Right lobe of liver (tissue), 6 donors: ENCODE measurements at regions not wholly inside any gene's neighbourhood (a gene's known extent, or its start where the extent isn't known, plus 50 kb on each side); places are given as distances from the start of the nearest gene placed in this dataset.

ENCODE experiments used
- ATAC-seq, 4 donors: fragments of 200-7000 bp; cut with Tn5 transposase; one replicate each; pipeline ENCODE4 v1.9.1; 2020; ENCODE audit warnings: mild to moderate bottlenecking in 4 of 4, moderate library complexity in 4 of 4
- DNase-seq, 3 donors: peaks; one replicate each; pipeline ENCODE4 v3.0.0-alpha.2; 2020
- H3K27ac ChIP-seq, 3 donors: fragments of 200-600 bp; one replicate each; pipeline ENCODE4 v1.8.0; 2022
- H3K27me3 ChIP-seq, 2 donors: fragments of 200-600 bp; one replicate each; pipeline ENCODE4 v1.8.0; 2022
- H3K36me3 ChIP-seq, 4 donors: fragments of 200-600 bp; sonication (generic) in 1 of 4; one replicate each; pipeline versions ENCODE4 v1.5.1 to v1.8.0; 2017 to 2022; ENCODE audit warnings: control low read depth in 1 of 4
- H3K4me1 ChIP-seq, 4 donors: fragments of 200-600 bp; sonication (generic) in 1 of 4; one replicate each; pipeline versions ENCODE4 v1.5.1 to v1.8.0; 2017 to 2022; ENCODE audit warnings: control low read depth in 1 of 4
- H3K4me3 ChIP-seq, 3 donors: fragments of 200-600 bp; one replicate each; pipeline ENCODE4 v1.8.0; 2022
- H3K9me3 ChIP-seq, 4 donors: fragments of 200-600 bp; sonication (generic) in 1 of 4; one replicate each; pipeline versions ENCODE4 v1.5.1 to v1.8.0; 2017 to 2022; ENCODE audit warnings: control low read depth in 1 of 4
- POLR2A ChIP-seq: fragments of 450-650 bp; IDR thresholded peaks from one replicate; pipeline ENCODE4 v1.6.1; 2017; ENCODE audit warnings: antibody characterized with exemption, mild to moderate bottlenecking
- WGBS: methylation state at CpG from one replicate; pipeline ENCODE4 v1.1.6; 2018; ENCODE audit warnings: low coverage, low lambda C conversion rate; ENCODE audit not compliant: insufficient coverage; ENCODE audit errors: missing lambda C conversion rate; 5-methylcytosine and 5-hydroxymethylcytosine counted together
- intact Hi-C, 2 donors: fragments of 100-400 bp; cut with DNase I; formaldehyde crosslinking; loops; one replicate each; pipeline versions ENCODE4 v1.11.2 to v1.14.1; 2022
- TF ChIP-seq, protein P1 (sequence below), 4 donors: fragments of 200-600 bp in 3 of 4; fragments of 450-650 bp in 1 of 4; IDR thresholded peaks; one replicate each; pipeline versions ENCODE4 v1.5.1 to v1.8.0; 2016 to 2022; ENCODE audit warnings: antibody characterized with exemption in 4 of 4, mild to moderate bottlenecking in 2 of 4
- donor health status: DM: no; HTN: yes; CAD: no.
- donor health status: DM: no; HTN: no; CAD: no.
- donor health status: DM: no; HTN: no; CAD: no.
- donor health status: DM: no; HTN: yes; CAD: no.
- donor health status: DM: no; HTN: yes; CAD: no.

GRCh38 chr9:99576876-99577275 lies 244.8 kb upstream of the NR4A3 start:
- Histone ChIP-seq H3K27ac (no peak overlapping the region), H3K36me3 (no peaks in the 10 kb centered on the region), H3K9me3 (no peaks in the 10 kb centered on the region), H3K4me1 (no peaks in the 10 kb centered on the region), H3K27me3 (no peaks in the 10 kb centered on the region), H3K4me3 (no peak overlapping the region)
- WGBS: 64% methylated on average over 3 of the region's 3 CpGs
- no peak for TF ChIP-seq POLR2A
- TF ChIP-seq, protein P1, sequence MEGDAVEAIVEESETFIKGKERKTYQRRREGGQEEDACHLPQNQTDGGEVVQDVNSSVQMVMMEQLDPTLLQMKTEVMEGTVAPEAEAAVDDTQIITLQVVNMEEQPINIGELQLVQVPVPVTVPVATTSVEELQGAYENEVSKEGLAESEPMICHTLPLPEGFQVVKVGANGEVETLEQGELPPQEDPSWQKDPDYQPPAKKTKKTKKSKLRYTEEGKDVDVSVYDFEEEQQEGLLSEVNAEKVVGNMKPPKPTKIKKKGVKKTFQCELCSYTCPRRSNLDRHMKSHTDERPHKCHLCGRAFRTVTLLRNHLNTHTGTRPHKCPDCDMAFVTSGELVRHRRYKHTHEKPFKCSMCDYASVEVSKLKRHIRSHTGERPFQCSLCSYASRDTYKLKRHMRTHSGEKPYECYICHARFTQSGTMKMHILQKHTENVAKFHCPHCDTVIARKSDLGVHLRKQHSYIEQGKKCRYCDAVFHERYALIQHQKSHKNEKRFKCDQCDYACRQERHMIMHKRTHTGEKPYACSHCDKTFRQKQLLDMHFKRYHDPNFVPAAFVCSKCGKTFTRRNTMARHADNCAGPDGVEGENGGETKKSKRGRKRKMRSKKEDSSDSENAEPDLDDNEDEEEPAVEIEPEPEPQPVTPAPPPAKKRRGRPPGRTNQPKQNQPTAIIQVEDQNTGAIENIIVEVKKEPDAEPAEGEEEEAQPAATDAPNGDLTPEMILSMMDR (IDR thresholded peaks at IDR 0.05): no peak
- ATAC-seq (no peak), DNase-seq (no peak)
- intact Hi-C loops: no loop called here

DNA sequence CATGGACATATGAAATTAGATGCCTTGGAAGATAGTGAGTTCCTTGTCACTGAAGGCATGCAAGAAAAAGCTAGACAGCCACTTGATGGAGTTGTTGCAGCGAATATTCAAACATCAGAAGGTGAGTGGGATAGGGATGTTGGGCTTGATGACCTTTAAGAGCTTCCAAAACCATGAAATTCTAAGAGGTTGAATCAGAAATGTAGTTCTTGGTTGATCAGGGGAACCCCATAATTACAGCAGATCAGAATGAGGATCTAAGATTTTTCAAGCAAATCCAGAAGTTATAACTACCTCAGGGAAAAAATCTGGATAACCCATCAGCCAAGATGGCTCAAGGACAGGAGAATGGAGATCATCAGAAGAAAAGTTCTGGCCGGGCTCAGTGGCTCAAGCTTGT lies 244.3 kb upstream of the NR4A3 start:
- no peak for DNase-seq
- H3K9me3 ChIP-seq: no peaks in the 10 kb centered on the region
- intact Hi-C loops: no loop called here

DNA sequence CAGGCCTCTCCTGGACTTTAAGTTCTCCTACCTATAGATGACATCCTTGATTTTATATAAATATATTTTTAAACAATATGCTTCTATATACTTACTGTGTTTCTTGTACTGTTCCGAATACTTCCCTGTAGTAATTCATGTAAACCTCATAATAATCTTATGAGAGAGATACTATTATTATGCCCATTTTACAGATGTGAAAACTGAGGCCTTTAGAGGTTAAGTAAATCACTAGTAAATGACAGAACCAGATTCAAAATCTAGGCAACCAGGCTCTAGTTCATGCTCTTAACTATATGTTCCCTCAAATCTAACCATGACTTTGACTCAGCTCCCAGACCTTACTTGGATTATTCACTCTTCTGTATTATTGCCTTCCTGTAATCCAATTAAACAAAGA lies 243.0 kb upstream of the NR4A3 start:
- whole genome bisulfite sequencing: 82% methylated on average over 1 of the region's 1 CpG
- ATAC-seq (no peak), DNase-seq (no peak)
- intact Hi-C loops: no loop called here
- Histone ChIP-seq H3K4me3 (no peak overlapping the region), H3K27me3 (no peaks in the 10 kb centered on the region), H3K36me3 (no peaks in the 10 kb centered on the region), H3K27ac (no peak overlapping the region), H3K9me3 (no peaks in the 10 kb centered on the region), H3K4me1 (no peaks in the 10 kb centered on the region)
- TF ChIP-seq, protein P1 (IDR thresholded peaks at IDR 0.05): no peak
- TF ChIP-seq POLR2A: no peak

More for the DNA sequence above, 244.3 kb upstream of the NR4A3 start:
- Histone ChIP-seq H3K36me3 (no peaks in the 10 kb centered on the region), H3K4me3 (no peak overlapping the region), H3K27me3 (no peaks in the 10 kb centered on the region), H3K4me1 (no peaks in the 10 kb centered on the region), H3K27ac (no peak overlapping the region)
- TF ChIP-seq POLR2A: no peak
- TF ChIP-seq, protein P1 (IDR thresholded peaks at IDR 0.05): no peak
- WGBS: 78% methylated on average over 1 of the region's 2 CpGs
- ATAC-seq: no peak

GRCh38 chr9:99579964-99580363 lies 241.7 kb upstream of the NR4A3 start:
- TF ChIP-seq POLR2A: no peak
- TF ChIP-seq, protein P1 (IDR thresholded peaks at IDR 0.05): no peak
- H3K4me3 ChIP-seq: no peak overlapping the region
- intact Hi-C loops: no loop called here

GRCh38 chr9:99582814-99583213 lies 238.9 kb upstream of the NR4A3 start:
- H3K4me1 ChIP-seq: no peaks in the 10 kb centered on the region
- 58% methylated on average over 5 of the region's 6 CpGs for WGBS
- ATAC-seq (no peak), DNase-seq (no peak)
- no peaks in the 10 kb centered on the region for H3K27me3 ChIP-seq
- H3K9me3 ChIP-seq: no peaks in the 10 kb centered on the region
- no peaks in the 10 kb centered on the region for H3K36me3 ChIP-seq
- H3K27ac ChIP-seq: no peak overlapping the region
- TF ChIP-seq, protein P1 (IDR thresholded peaks at IDR 0.05): no peak
- no peak for TF ChIP-seq POLR2A
- intact Hi-C loops: no loop called here
- H3K4me3 ChIP-seq: no peak overlapping the region

More at GRCh38 chr9:99579964-99580363, 241.7 kb upstream of the NR4A3 start:
- Histone ChIP-seq H3K36me3 (no peaks in the 10 kb centered on the region), H3K9me3 (no peaks in the 10 kb centered on the region), H3K27me3 (no peaks in the 10 kb centered on the region), H3K27ac (no peak overlapping the region), H3K4me1 (no peaks in the 10 kb centered on the region)
- WGBS: 56% methylated on average over 3 of the region's 4 CpGs
- DNase-seq: no peak
- peak; percentile 49 to 81 (median 66) for ATAC-seq
